Skeletal muscle satellite cell (primary cell): ENCODE measurements at regions not wholly inside any gene's neighbourhood (a gene's known extent, or its start where the extent isn't known, plus 50 kb on each side); places are given as distances from the start of the nearest gene placed in this dataset.

Experiments used
- H3K27me3 ChIP-seq: 2 replicates; pipeline ENCODE4 v1.7.0; 2013; ENCODE audit warnings: low read length; ENCODE audit not compliant: control insufficient read depth, insufficient read depth
- H3K36me3 ChIP-seq: 2 replicates; pipeline ENCODE4 v1.7.0; 2013; ENCODE audit warnings: mild to moderate bottlenecking, control low read depth, low read length; ENCODE audit not compliant: insufficient read depth
- H3K4me1 ChIP-seq: 2 replicates; pipeline ENCODE4 v1.7.0; 2013; ENCODE audit warnings: low read length; ENCODE audit not compliant: control insufficient read depth, insufficient read depth
- H3K4me2 ChIP-seq: 2 replicates; pipeline ENCODE4 v1.7.0; 2013; ENCODE audit warnings: mild to moderate bottlenecking, low read length
- H3K4me3 ChIP-seq: 2 replicates; pipeline ENCODE4 v1.7.0; 2013; ENCODE audit warnings: low read length
- H3K9ac ChIP-seq: 2 replicates; pipeline ENCODE4 v1.7.0; 2013; ENCODE audit warnings: mild to moderate bottlenecking, low read depth, low read length, moderate library complexity
- H3K9me3 ChIP-seq: replicated peaks from 2 replicates; pipeline ENCODE4 v1.7.0; 2013; ENCODE audit warnings: mild to moderate bottlenecking, control low read depth, low read length

- Histone ChIP-seq H3K4me3 (no peak overlapping the region), H3K4me1 (peaks cover 12% of the 10 kb centered on the region), H3K4me2 (no peak overlapping the region), H3K9me3 (peaks cover 3% of the 10 kb centered on the region), H3K36me3 (no peaks in the 10 kb centered on the region), H3K9ac (no peak overlapping the region), H3K27me3 (no peaks in the 10 kb centered on the region)
Observed at GRCh38 chr10:31630861-31631567, 297.6 kb downstream of the ARHGAP12 start.

DNA sequence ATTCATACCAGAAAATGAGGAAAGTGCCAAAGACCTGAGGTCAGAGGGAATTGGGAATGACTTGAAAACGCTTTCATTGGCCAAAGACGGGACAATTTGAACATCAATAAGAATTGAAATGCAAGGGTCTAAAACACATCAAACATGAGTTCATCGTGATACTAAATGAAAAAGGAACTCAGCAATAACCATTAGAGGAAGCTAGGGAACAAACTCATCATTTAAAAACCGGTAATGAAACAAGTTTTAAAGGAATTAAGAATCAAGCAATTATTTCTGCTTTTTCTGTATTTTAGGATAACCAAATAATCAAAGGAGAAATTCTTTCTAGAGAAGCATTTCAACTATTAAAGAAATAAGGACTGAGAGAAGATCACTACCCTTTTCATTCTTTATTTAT lies 303.1 kb downstream of the ARHGAP12 start:
- peaks cover 3% of the 10 kb centered on the region for H3K9me3 ChIP-seq
- H3K9ac ChIP-seq = no peak overlapping the region
- no peak overlapping the region for H3K4me2 ChIP-seq
- peaks cover 11% of the 10 kb centered on the region for H3K4me1 ChIP-seq
- no peak overlapping the region for H3K4me3 ChIP-seq
- H3K36me3 ChIP-seq = no peaks in the 10 kb centered on the region
- no peaks in the 10 kb centered on the region for H3K27me3 ChIP-seq

GRCh38 chr10:31624611-31625010 lies 304.0 kb downstream of the ARHGAP12 start:
- Histone ChIP-seq H3K36me3 (no peaks in the 10 kb centered on the region), H3K4me1 (peaks cover 19% of the 10 kb centered on the region), H3K27me3 (no peaks in the 10 kb centered on the region), H3K4me2 (no peak overlapping the region), H3K9ac (no peak overlapping the region), H3K9me3 (peaks cover 3% of the 10 kb centered on the region), H3K4me3 (no peak overlapping the region)

DNA sequence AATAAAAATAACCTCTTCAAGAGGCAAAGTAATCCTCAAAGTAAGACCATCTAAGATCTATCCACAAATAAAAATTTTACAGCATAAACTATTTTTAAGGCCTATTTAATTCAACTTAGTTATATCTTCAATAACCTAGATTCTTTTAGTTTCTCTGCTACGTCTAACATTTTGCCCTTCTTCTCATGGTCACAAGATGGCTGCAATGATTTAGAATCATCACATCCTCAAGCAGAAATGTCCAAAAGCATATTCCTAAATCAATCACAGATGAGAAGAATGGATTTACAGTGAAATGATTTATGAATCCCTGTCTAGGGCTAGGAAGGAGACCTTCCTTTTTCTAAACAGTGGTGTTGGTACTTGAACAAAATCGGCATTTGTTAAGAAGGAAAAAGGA lies 304.7 kb downstream of the ARHGAP12 start:
- no peak overlapping the region for H3K9ac ChIP-seq
- H3K4me2 ChIP-seq = no peak overlapping the region

GRCh38 chr10:31623466-31623865 lies 304.4 kb downstream of the ZEB1 start:
- no peaks in the 10 kb centered on the region for H3K36me3 ChIP-seq
- no peak overlapping the region for H3K9ac ChIP-seq
- no peak overlapping the region for H3K4me3 ChIP-seq
- H3K9me3 ChIP-seq = peaks cover 3% of the 10 kb centered on the region
- no peak overlapping the region for H3K4me2 ChIP-seq
- no peaks in the 10 kb centered on the region for H3K27me3 ChIP-seq
- peaks cover 30% of the 10 kb centered on the region for H3K4me1 ChIP-seq

More for the DNA sequence above, 304.7 kb downstream of the ARHGAP12 start:
- H3K4me3 ChIP-seq = no peak overlapping the region
- H3K9me3 ChIP-seq = peaks cover 3% of the 10 kb centered on the region
- H3K36me3 ChIP-seq = no peaks in the 10 kb centered on the region
- peaks cover 26% of the 10 kb centered on the region for H3K4me1 ChIP-seq
- H3K27me3 ChIP-seq = no peaks in the 10 kb centered on the region

DNA sequence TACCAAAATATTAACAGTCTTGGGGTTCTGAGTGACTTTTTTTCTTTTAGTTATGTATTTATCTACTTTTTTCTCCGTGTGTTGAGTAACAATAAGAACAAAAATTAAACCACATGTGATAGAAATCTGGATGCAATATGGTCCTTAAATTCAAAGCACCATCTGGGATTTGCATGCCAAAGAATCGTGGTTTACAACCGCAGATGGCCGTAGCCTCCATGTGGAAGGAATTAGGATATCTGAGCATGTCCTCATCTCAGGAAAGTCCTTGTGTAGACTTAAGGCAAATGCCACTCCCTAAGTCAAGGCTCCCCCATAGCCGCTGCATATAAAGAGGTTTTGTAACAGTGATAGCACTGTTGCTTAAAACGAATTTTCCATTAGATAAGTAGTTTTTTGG lies 304.0 kb downstream of the ZEB1 start:
- H3K27me3 ChIP-seq = no peaks in the 10 kb centered on the region
- H3K4me2 ChIP-seq = no peak overlapping the region
- H3K9ac ChIP-seq = no peak overlapping the region
- H3K36me3 ChIP-seq = no peaks in the 10 kb centered on the region
- peaks cover 35% of the 10 kb centered on the region for H3K4me1 ChIP-seq
- H3K9me3 ChIP-seq = peaks cover 3% of the 10 kb centered on the region
- no peak overlapping the region for H3K4me3 ChIP-seq

- Histone ChIP-seq H3K36me3 (no peaks in the 10 kb centered on the region), H3K4me1 (peaks cover 35% of the 10 kb centered on the region), H3K9me3 (peaks cover 3% of the 10 kb centered on the region), H3K4me3 (no peak overlapping the region), H3K27me3 (no peaks in the 10 kb centered on the region), H3K9ac (no peak overlapping the region), H3K4me2 (no peak overlapping the region)
Observed at GRCh38 chr10:31621733-31622132, 302.7 kb downstream of the ZEB1 start.

- Histone ChIP-seq H3K36me3 (no peaks in the 10 kb centered on the region), H3K27me3 (no peaks in the 10 kb centered on the region), H3K4me2 (peak overlapping the region; percentile 25), H3K4me3 (no peak overlapping the region), H3K9ac (no peak overlapping the region), H3K4me1 (peaks cover 35% of the 10 kb centered on the region), H3K9me3 (no peaks in the 10 kb centered on the region)
Observed at GRCh38 chr10:31620226-31621151, 301.5 kb downstream of the ZEB1 start.

DNA sequence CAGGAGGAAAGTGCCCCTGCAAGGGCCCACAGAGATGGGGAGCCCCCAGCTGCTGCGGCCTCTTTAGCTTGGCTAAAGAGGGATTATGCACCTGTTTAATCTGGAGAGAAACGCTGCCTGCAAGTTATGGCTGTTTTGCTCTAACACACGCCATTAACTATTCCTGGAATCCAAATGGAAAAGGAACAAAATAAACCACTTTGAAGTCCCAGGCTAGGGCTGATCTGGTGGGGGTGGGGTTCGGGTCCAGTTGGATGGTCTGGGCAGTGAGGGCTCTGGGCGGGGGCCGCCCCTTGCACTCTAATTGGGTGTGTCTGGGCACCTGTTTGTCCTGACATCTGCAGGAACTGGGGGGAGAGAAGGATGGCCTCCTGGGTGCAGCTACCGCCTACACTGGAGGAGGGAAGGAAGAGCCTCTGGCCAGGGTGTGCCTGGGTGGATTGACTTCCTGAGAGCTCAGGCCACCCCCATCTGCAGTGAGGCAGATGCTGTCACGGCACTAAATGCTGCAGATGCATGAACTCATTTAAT lies 300.6 kb downstream of the ZEB1 start:
- Histone ChIP-seq H3K36me3 (no peaks in the 10 kb centered on the region), H3K4me1 (peaks cover 35% of the 10 kb centered on the region), H3K4me2 (peak overlapping the region; percentile 25), H3K9me3 (no peaks in the 10 kb centered on the region), H3K9ac (no peak overlapping the region), H3K27me3 (no peaks in the 10 kb centered on the region), H3K4me3 (no peak overlapping the region)

- H3K27me3 ChIP-seq = no peaks in the 10 kb centered on the region
- H3K4me1 ChIP-seq = peaks cover 35% of the 10 kb centered on the region
- H3K4me3 ChIP-seq = no peak overlapping the region
- H3K36me3 ChIP-seq = no peaks in the 10 kb centered on the region
- peak overlapping the region; percentile 27 for H3K4me2 ChIP-seq
- no peaks in the 10 kb centered on the region for H3K9me3 ChIP-seq
- no peak overlapping the region for H3K9ac ChIP-seq
Observed at GRCh38 chr10:31618541-31619291, 299.7 kb downstream of the ZEB1 start.

DNA sequence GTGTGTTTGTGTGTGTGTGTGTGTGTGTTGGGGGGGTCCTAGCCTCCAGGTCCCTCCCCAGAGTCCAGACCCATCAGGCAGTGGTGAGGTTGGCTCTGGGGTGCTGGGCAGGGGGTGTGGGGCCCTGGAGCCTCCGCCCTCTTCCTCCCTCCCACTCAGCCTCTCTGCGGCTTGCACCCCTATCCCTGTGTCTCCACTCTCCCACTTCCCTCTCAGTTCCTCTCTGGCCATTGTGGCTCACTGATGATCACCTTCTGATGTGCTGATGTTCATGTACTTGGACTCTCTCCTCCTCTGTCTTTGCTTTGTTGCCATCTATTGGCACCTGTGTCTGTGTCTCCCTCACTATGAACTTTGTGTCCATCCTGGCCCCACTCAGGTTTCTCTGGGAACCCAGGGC lies 298.7 kb downstream of the ZEB1 start:
- H3K4me1 ChIP-seq = peaks cover 31% of the 10 kb centered on the region
- H3K9me3 ChIP-seq = no peaks in the 10 kb centered on the region
- H3K27me3 ChIP-seq = no peaks in the 10 kb centered on the region
- H3K36me3 ChIP-seq = no peaks in the 10 kb centered on the region
- H3K4me3 ChIP-seq = no peak overlapping the region
- H3K9ac ChIP-seq = no peak overlapping the region
- H3K4me2 ChIP-seq = no peak overlapping the region
